ENCODE measurements at regions not wholly inside any gene's neighbourhood (a gene's known extent, or its start where the extent isn't known, plus 50 kb on each side); places are given as distances from the start of the nearest gene placed in this dataset.

DNA sequence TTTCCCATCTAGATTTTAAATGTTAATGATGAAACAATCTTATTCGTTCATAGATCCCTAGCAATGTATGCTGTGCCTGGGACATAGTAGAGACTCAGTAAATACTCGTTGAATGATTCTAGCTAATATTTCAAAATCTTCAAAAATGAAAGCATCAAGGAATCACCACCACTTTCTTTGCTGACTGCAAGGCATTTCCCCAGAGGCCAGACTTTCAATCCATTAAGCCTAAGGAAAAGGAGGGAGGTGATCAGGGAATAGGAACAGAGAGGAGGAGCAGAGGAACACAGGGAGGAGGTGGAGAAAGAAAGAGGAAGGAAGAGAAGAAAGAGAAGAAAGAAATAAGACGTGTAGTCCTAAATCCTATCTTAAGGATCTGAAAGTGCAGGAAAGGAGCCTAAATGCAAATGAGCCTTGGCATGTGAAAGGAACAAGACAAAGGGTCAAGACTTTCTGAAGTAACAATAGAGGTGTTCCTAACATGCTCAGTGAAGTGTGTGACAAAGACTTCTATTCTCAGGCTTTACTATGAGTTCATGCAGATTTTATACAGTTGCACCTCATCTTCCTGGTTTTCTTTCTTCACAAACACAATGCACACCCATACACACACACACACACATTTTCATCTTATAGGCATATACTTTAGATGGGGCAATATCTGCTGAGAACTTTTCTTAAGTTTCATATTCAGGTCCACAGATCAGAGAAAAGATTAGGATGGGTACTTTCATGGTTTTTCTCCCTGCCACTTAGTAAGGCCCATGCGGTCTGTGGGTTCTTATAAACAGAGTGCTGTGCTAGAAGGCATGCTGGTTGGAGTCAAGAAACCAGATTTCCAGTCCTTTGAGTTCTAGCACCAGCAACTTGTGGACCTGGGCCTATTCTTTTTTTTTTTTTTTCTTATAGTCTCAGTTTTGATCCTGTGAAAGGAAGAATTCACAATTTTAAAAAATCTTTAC is 512.2 kb upstream of the TNC start:
- no peak for DNase-seq

DNA sequence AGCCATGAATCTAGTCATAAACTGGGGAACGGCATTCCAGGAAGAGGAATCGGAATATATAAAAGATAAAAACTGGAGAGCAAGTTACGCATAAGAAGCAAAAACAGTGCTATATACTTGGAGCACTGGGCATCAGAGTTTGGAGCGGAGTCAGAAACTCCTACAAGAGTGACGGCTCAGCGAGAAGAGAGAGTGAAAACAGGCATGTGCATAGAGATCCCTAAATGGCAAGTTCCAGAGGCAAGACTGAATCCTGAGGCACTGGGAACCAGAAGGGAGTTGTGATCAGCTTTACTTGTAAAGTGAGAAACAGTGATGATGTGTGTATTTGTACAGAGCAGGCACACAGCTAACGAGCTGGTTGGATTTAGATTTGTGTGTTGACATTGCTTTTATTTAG is 514.4 kb upstream of the TNC start:
- DNase-seq = no peak

GRCh38 chr9:115633104-115633503 is 515.1 kb upstream of the TNC start:
- no peak for DNase-seq

- DNase-seq = no peak
Observed at GRCh38 chr9:115635680-115636383, 517.8 kb upstream of the PAPPA start.

DNA sequence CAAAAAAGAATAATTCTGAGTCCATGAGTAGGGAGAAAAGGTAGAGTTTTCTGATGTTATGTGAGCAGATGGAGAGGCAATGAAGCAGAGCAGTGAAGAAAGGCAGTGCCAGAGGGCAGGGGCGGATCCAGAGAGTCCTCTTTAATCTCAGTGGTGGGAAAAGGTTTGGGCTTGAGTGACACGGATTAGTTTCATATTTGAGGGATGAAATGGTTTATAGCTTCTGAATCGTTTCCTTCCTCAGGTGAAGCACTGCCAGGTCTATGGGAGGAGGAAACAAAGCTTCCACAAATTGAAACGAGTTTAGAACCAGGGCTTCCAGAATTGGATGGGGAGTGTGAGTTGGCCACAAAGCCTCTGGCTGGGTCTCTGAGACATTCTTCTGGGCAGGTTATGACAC is 517.0 kb upstream of the PAPPA start:
- no peak for DNase-seq

DNA sequence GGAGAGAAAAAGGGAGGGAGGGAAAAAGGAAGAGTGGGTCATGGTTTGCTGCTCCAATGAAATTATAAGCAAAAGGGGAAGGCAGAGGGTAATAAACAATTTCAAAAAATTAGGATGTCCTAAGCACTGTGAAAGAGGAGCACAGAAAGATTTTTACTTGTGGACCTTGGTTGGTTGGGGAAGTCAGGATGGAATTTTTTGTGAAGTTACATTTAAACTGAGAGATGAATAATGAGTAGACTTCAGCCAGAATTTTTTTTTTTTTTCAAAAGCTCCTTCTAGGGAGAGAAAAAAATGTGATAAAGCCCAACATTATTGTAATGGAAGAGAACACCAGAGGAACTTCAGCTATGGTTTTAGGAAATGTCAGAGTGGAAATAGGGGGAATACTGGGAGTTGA is 515.9 kb upstream of the PAPPA start:
- no peak for DNase-seq

DNA sequence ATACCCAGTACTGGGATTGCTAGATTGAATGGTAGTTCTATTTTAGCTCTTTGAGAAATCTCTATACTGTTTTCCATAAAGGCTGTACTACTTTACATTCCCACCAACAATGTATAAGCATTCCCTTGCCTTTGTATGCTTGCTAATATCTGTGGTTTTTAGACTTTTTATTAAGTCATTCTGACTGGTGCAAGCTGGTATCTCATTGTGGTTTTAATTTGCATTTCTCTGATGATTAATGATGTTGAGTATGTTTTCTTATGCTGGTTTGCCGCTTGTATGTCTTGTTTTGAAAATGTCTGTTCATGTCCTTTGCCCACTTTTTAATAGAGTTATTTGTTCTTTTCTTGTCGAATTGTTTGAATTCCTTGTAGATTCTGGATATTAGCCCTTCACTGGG is 512.7 kb upstream of the PAPPA start:
- DNase-seq = no peak

- no peak for DNase-seq
Observed at GRCh38 chr9:115642285-115642684, 511.3 kb upstream of the PAPPA start.

DNA sequence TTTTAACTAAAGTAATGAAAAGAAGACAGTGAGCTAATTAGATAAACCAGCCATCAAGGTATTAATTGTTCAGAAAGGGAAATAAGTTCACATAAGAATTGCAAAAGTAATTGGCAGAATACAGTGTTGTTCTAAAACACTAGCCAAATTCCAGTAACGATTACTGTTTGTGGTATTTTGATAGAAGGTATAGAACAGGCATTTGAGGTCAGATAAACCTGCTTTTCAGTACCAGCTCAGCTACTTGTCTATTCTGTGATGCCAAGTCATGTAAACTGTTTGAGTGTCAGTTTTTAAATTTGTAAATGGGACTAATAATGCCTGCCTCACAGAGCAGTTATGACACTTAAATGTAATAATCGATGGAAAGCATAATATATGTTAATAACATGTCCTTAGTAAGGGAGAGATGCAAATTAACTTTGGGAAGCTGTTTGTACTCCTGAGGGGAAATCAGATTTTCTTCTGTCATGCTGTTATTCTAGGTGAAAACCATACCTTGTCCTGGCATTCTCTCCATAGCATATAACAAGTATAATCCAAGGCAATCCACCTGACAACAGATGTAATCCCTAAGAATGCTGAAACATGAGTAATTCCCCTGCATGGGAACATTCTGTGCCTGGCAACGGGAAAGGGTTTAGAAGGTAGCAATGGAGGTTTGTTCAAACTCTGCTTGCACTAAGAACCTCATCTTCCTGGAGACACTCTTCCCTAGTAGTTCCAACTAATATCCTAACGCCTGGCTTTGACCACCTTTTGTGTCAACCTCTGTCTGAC is 509.5 kb upstream of the PAPPA start:
- DNase-seq = no peak

DNA sequence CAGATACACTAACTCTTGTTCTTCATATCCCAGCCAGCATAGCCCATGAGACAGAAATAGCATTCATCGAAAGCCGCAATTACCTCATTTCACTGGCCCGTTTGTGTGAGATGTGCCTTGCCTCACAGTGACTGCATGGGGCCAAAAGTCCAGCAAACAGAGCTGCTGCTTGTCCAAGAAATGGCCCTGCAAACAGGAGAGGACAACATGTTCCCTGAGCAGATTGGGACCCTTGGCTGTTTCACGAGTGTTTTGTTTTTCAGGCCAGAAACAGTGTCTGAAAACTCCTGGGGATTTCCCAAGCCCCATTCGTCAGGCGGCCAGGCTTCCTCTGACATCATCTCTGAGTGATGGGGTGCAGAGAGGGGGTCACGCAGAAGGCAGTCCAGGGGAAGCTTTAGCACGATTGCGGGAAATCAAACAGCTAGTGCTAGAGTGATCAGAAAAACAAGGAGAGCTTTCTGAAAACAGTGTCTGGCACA is 503.6 kb upstream of the PAPPA start:
- DNase-seq = no peak

DNA sequence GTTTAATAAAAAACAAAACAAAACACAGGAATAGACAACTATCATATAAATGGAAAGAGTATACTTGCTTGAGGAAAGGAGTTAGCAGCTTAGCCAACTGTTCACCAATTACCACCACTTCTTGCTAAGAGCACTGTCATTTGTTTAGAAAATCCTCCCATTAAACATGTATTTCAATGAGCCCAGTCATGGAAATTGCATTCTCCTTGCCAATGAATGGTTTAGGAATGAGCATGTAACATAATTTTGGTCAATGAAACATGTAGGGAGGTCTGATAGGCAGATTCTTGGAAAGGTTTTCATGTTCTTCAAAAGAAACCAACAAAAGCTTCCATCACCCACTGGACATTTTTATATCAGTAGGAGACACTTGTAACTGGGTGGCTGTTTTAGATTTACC is 502.8 kb upstream of the PAPPA start:
- DNase-seq = no peak

- DNase-seq = no peak
Observed at GRCh38 chr9:115651461-115651860, 502.1 kb upstream of the PAPPA start.

DNA sequence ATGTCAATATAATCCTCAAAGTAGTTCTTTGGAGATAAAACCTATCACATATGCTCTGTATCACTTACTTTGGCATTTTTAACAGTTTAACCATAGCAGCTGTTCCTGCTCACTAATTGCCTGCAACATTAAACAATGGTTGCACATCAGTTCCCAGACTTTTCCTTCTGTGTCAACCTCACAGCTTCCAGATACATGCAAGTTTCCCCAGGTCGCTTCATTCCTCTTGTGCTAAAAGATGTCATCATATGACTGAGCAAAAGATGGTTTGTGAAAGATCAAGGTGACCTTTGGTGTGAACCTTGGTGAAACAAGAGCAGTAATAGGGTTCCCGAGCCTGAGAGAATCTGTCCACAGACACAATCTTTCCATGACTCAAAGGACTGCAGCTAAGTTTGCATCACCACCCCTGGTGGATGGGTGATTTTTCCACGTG is 500.4 kb upstream of the PAPPA start:
- no peak for DNase-seq

DNA sequence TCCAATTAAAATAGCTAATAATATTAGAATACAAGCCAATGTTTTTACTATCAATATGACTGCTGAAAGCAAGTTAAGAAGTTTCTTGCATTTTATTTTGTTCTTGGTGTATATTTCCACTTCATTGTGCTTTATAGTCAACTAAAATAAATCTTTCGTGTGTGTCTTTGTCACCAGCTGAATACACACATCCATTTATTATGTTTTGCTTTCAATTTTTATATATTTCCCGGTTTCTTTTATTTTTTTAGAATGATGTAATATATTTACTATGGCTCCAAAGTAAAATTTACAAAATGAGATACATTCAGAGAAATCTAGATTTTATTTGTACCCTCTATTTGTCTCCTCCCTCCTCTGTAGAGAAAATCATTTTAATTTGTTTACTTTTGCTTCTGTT is 495.9 kb upstream of the PAPPA start:
- DNase-seq = no peak

DNA sequence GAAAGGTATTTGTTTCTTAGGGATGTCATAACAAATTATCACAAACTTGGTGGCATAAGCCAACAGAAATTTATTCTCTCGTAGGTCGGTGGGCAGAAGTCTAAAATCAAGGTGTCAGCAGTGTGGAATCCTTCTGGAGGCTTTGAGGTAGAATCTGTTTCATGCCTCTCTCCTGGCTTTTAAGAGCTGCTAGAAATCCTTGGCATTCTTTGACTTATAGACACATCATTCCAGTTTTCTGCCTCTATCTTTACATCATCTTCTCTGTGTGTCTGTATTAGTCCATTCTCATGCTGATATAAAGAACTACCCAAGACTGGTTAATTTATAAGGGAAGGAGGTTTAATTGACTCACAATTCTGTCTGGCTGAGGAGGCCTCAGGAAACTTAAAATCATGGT is 488.1 kb upstream of the PAPPA start:
- no peak for DNase-seq

DNA sequence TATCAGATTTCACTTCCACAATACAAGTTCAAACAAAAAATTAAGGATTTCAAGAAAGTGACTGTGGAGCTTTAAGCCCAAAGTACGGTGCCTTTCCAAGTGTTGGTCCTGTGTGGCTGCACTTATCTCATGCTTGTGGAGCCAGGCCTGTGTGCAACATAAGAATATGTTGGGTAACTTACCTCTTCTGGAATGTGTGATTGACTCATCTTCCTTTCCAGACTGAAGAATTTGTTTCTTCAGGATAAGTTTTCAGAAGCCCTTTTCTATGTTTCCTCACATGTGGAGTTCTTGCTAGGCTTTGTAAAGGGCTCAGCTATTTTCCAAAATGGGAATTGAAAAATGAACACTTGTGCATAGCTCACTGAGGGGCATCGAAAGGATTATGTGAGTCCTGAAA is 485.1 kb upstream of the PAPPA start:
- DNase-seq = no peak

DNA sequence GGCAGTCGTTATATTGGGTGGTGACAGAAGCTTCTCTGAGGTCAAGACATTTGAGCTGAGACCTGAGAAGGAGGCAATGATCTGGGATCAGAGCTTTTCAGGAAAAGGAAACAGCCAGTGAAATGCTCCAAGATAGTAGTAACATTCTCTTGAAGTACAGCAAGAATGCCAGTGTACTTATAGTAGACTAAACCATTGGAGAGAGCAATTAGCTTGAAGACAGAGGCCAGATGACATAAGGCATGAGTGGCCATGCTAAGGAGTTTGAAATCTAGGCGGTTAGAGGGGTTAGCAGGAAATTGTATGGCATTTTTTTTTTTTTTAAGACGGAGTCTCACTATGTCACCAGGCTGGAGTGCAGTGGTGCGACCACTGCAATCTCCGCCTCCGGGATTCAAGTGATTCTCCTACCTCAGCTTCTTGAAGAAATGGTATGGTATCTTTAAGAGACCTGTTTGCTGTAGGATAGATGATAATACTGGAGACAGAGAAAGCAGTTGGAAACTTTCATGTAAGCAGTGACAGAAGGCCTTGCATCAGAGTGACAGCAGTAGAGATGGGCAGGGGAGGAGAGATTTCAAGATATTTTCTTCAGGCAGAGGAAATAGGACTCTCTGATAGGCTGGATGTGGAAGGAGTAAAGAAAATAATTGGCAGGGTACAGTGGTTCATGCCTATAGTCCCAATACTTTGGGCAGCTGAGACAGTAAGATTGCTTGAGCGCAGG is 482.2 kb upstream of the PAPPA start:
- DNase-seq = no peak

GRCh38 chr9:115671963-115672305 is 481.7 kb upstream of the PAPPA start:
- DNase-seq = no peak

GRCh38 chr9:115672477-115673316 is 480.9 kb upstream of the PAPPA start:
- DNase-seq = no peak

GRCh38 chr9:115673599-115673998 is 480.0 kb upstream of the PAPPA start:
- no peak for DNase-seq

- no peak for DNase-seq
Observed at GRCh38 chr9:115674091-115674490, 479.5 kb upstream of the PAPPA start.

GRCh38 chr9:115675834-115676233 is 477.8 kb upstream of the PAPPA start:
- DNase-seq = no peak

All from hematopoietic multipotent progenitor cell treated with erythropoietin and hydrocortisone succinate and interleukin-3 and kit ligand, for 4 days (in vitro differentiated cells).